GM18517 (cell line): ENCODE measurements at regions not wholly inside any gene's neighbourhood (a gene's known extent, or its start where the extent isn't known, plus 50 kb on each side); places are given as distances from the start of the nearest gene placed in this dataset.

Source experiments
- ATAC-seq: cut with Tn5 transposase; IDR thresholded peaks from one replicate; pipeline ENCODE4 v1.9.1; 2021; ENCODE audit warnings: mild to moderate bottlenecking, moderate library complexity; ENCODE audit not compliant: unreplicated experiment

DNA sequence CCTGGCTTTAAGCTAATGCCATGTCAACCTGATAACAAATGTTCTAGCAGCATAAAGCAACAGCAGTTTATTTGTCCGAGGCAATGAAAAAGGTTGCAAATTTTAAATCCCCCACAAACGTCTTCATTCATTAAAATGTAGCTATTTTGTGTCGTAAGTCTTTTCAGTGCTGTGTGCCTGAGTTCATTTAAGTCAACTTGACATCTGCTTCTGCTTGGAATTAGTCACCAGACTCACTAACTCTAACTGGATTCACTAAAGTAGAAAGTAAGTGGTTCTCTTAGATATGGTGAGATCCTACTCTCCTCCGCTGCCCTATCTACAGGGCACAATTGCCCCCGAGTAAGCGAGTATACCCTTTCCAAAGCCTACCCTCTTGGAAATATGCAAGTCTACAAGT, 118.4 kb upstream of the CHRM3 start:
- ATAC-seq = no peak

DNA sequence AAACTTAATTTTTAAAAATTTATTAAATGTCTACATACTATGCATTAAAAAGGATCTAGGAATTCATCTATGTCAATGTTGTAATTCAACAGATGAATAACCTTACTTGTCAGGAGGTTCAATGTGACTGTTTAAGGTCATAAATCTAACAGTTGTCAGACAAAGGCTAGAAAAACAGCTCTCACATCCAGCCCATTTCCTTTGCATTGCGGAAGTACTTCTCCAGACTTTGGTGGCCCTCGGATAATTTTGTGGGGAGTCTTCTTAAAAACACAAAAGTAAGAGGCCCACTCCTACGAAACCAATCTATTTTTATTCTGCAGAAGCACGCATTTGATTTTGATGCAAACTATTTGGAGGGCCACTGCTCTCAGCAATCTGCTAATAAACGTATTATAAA, 122.6 kb upstream of the CHRM3 start:
- no peak for ATAC-seq

DNA sequence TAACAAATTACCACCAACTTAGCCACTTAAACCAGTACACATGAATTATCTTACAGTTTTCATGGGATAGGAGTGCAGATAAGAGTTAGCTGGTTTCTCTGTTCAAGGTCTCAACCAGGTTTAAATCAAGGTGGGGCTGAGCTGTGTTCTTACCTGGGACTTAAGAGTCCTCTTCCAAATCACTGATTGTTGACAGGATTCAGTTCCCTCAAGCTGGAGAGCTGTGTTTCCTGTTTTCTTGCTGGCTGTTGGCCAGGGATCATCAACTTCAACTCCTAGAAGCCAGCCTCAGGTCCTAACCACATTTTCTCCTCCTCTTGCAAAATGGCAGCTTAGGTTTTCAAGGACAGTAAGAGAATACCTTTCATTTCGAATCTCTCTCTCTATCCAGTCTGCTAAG, 123.8 kb upstream of the CHRM3 start:
- ATAC-seq = no peak

DNA sequence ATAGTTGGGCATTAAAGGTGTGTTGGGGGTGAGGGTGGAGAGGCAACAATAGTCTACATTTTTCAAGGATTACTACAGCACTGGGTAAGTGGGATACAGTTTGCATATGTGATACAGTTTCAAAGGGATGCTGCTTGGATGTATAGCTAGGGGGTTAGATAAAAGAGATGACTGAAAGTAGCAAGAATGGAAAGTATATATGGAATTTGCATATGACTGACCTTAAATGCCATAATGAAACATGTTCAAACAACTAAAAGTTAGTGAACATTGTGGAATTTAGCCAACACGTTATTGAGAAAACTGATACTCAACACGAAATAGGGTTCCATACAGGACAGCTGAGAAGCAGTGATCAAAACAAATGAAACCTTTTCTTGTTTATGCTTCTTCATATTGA, 124.8 kb upstream of the CHRM3 start:
- no peak for ATAC-seq

DNA sequence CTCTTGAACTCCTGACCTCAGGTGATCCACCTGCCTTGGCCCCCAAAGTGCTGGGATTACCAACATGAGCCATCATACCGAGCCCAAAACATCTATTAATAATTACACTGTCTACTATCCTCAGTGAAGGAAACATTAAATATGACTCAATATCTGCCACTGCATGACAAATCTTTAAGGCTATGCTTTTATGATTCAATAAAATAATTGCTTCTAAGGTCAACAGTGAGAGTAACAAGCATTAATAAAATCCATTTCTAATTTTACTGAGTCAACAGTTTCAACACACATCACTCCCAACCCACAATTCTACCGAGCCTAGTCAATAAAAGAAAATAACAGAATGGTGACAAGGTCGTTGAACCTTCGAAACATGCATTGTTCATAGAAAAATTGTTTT, 125.5 kb upstream of the CHRM3 start:
- ATAC-seq = no peak

DNA sequence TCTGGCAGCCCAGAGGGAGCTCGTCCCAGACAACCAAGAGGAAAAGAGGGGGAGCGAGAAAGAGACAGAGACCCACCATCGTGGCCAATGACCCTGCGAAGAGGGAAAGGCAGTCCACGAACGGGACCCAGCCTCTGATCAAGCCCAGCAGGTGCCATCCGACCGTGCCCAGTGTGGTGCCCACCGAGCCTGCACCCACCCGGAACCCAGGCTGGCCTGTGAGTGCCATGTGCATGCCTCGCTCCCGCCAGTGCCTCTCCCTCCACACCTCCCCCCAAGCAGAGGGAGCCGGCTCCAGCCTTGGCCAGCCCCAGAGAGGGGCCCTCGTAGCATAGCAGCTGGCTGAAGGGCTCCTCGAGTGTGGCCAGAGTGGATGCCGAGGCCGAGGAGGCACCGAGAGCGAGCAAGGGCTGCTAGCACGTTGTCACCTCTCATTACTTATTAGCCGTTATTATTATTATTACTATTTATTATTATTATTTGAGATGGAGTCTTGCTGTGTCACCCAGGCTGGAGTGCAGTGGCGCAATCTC, 130.7 kb upstream of the CHRM3 start:
- ATAC-seq = no peak

DNA sequence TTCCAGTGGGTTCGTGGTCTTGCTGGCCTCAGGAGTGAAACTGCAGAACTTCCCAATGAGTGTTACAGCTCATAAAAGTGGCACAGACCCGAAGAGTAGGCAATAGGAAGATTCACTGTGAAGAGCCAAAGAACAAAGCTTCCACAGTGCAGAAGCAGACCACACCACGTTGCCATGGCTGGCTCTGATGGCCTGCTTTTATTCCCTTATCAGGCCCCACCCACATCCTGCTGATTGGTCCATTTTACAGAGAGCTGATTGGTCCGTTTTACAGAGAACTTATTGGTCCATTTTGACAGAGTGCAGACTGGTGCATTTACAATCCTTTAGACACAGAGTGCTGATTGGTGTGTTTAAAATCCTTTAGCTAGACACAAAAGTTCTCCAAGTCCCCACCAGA, 131.4 kb upstream of the CHRM3 start:
- no peak for ATAC-seq

DNA sequence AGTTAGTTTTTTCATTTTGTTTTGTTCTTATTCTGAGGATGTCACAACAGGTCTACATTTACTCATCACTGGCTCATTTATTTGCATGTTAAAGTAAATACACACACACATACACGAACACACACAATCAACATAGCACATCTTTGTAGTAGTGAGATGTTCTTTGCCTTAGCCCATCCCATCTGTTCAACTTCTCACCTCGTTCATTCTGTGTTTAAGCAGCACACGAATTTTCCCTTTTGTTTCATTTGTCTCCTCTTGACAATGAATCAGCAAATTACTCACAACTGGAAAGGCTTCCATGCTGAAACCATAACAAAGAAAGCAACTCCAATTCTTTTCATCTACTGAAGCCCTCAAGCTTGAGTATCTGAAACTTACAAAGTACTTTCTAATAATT, 133.3 kb upstream of the CHRM3 start:
- no peak for ATAC-seq

DNA sequence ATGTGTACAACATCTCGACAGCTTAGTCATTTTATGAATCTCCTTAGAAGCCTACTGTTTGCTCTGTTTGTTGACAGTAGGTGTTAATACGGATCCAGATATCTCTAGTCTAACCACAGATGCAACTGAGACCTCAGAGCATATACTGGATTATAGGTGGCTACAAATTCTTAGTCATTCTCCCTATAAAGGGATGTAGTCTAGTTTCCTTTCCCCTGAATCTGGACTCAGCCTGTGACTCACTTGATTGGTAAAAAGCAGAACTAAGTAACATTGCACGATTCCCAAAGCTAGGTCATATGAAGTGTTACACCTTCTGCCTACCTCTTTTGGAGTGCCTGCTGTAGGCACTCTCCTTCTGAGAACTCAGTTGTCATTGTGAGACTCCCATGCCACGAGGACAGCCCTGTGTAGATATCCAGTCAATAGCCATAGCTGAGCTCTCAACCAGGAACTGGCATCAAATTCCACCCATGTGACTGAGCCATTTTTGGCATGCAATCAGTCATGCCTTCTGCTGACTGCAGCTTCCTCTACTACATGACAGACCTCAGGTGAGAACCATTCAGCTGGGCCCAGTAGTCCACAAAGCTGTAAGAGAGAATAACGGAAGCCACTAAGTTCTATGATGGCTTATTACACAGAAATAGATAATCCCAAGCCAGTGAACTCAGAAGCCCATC, 135.9 kb upstream of the CHRM3 start:
- ATAC-seq = no peak

DNA sequence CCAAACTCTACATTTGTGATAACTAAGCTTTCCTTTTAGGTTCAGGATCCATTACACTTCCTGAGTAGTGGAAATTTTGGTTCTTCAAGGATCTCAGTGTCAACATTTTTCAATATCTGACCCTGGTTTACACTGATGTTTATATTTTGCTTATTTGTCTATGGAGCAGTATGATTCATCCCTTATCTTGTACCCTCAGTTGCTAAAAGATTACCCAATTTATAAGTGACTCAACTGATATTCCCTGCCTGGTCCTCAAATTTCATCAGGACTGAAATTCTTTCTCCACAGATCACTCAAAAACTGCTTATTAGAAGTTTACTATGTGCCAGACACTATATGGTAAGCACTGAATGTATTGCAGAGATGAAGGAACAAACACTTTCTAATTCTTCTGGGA, 139.1 kb upstream of the CHRM3 start:
- ATAC-seq = no peak

DNA sequence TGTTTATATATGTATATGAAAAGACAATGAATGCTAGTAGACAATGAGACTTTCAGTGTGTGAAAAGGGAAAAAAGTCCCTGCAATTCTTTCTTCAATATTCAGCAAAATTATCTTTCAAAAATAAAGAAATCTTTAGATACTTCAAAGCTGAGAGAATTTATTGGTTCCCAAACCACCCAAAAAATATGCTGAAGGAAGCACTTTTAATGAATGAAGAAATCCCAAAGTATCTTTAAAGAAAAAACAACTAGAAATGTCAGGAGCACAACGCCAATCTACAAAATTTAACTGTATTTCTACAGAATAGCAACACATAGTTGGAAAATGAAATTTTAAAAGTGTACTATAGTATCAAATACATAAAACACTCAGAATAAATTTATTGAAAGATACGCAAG, 142.3 kb upstream of the CHRM3 start:
- ATAC-seq = no peak

DNA sequence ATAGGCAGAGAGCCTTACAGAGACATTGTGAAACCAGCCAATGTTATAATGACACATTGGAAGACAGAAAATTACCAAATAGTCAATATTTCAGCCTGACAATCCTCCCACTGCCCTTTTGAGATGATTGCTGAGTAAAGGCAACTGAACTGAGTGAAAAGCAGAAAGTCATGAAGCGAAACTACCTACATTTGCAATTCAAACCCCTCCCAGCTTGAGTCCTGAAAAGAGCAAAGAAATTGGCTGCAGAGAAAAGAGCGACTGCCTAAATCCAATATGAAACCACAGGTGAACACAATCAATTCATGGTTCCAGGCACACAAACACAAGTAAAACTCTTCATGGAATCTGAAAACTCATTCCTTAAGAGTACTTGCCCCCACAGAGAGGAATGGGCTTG, 143.4 kb upstream of the CHRM3 start:
- ATAC-seq = no peak

DNA sequence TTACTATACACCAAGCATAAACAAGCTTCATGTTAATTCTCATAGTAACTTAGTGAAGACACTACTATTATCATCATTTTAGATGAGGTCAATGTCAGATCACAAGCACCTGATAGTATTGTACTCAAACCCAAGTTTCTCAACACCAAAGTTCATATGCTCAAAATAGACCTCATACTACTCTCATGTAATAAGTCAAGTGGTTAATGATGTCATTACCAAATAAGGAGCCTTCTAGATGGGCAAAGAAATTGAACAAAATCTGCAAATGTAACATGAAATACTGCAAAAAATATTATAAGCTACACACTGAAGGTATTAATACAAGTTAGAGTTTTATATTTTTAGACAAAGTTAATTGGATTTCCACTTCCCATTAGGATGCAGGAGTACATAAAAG, 144.0 kb upstream of the CHRM3 start:
- no peak for ATAC-seq

DNA sequence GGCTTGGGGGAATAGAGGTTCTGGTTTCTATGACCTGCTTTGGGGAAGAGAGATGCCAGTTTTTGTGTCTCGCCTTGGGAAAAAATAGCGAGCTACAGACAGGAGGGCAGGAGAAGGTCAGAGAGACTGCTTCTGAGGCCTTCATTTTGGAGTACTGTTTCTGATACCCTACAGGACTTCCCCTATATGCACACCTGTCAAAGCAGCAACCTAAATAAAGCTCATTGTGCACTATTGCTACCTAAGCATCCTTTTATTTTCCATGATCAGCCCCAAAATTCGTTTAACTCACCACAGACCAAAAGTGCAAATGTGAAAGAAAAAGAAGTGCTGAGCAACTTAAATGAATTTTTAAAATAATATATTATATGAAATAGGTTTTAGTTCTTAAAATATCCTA, 145.6 kb upstream of the CHRM3 start:
- no peak for ATAC-seq

DNA sequence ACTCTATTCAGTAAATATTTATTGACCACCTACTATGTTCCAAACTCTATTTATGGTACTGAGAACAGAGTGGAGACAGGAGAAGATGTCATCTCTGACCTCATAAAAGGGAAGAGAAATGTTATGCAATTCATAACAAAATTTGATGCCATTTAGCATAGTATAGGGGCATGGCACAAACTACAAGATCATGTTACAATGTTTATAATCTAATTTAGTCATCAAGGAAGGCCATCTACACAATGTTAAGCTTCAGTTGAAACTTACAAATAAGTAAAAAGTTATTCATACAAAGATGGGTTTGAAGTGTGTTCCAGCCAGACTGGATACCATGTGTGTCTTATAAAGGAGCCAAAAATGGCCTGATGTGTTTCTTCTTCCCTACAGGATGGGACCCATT, 146.8 kb upstream of the CHRM3 start:
- no peak for ATAC-seq

DNA sequence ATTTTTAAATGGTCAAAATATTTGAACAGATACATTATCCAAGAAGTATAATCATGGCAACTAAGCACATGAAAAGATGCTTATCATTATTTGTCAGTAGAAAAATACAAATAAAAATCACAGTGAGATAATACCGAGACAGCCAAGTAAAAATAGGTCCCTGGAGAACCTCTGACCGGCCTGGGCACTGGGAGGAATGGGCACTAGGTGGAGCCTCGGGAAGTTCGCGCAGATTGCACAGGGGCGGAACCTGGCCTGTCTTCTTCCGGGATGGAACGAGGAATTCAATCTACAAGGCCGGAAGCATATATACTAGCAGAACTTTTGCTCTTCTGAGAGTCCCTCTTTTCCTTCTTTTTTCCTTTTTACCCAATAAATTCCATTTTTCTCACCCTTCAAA, 148.5 kb upstream of the CHRM3 start:
- ATAC-seq = no peak

DNA sequence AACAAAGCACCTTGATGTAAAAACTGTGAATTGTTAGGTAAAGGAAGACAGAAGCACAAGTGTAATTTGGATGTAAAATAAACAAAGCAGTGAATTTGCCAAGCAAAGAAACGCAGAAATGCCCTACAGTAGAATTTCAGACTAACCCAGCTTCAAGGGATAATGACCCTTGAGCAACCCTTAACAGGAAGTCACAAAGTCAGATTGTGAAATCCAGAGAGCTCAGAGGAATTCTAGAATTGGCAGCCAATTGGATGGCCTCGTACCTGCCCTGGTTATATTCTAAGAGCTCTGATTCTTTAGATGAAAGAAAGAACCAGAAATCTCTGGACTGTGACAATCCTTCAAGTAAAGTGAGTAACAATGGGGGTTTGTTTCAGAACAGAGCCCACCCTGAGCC, 152.7 kb upstream of the CHRM3 start:
- ATAC-seq = no peak

DNA sequence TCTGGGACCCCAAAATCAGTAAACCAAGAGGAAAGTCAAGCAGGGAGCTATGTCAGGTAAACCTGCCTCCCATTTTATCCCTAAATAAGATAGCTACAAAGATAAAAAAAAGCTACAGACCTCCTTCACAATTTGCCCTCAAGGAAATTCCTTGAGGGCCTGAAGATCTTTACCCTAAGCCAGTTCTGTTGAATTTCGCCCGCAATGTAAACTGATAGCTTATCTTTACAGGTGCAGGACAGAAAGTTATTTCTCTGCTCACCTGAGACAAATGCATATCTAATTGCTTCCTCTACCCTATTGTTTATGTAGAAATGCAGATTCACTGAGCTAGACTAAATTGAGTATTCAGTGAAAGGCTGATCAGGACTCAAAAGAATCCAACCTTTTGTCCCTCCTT, 153.4 kb upstream of the CHRM3 start:
- ATAC-seq = no peak

DNA sequence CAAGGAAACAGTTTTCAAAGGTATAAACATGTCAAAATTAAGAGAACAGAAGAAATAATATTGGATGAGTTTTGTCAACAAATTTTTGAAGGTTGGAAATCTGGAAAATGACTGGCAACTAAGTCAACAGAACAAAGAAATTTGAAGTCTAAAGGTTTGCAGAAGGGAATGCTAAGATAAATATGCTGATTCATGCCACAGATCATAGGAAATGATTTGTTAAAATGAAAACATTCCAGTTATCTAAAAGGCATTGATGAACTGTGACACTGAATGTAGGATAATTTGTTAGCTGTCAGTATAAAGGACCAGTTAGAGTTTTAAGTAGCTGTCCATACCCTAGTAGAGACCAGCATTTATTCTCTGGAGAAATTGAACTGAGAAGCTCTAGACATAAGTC, 157.9 kb upstream of the CHRM3 start:
- ATAC-seq = no peak

DNA sequence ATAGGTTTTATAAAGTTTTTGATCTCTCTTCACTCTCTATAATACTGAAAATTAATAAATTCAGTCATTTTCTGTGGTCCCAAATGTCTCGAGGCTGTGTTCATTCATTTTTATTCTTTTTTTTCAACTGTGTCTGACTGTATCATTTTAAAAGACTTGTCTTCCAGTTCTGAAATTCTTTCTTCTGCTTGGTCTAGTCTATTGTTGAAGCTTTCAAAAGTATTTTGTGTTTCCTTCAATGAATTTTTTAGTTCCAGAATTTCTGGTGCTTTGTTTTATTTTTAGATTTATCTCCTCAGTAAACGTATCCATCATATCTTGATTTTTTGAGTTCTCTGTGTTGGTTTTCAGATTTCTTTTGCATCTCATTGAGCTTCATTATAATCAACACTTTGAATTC, 161.0 kb upstream of the CHRM3 start:
- no peak for ATAC-seq

DNA sequence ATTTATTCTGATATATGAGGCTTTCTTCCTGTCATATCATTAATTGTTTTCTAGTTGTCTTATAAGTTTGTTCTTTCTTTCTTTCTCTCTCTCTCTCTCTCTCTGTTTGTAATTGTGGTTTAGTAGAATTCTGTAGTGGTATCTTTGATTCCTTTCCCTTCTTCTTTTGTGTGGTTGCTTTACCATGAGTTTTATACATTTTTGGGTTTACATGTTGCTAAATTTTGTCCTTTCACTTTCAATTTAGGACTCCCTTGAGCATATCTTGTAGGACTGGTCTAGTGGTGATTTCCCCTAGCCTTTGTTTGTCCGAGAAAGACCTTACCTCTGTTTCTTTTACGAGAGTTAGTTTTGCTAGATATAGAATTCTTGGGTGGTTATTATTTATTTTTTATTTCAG, 162.3 kb upstream of the CHRM3 start:
- ATAC-seq = no peak

DNA sequence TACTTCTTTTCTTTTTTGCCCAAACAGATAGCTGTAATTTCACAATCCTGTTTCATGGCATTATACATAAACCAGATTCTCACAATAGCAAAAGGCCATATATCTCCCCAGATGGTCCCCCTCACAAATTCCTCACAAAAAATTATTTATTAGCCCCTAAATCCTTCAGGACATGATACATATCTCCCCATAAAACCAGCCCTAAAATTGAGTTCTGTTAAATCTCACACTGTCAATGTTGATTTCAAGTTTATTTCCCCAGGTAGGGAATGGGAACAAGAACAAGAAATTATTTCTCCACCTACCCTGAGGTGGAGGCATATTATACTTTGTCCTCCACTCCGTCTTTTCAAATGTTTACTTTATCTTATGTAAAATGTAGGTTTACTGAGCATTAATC, 163.4 kb upstream of the CHRM3 start:
- no peak for ATAC-seq

DNA sequence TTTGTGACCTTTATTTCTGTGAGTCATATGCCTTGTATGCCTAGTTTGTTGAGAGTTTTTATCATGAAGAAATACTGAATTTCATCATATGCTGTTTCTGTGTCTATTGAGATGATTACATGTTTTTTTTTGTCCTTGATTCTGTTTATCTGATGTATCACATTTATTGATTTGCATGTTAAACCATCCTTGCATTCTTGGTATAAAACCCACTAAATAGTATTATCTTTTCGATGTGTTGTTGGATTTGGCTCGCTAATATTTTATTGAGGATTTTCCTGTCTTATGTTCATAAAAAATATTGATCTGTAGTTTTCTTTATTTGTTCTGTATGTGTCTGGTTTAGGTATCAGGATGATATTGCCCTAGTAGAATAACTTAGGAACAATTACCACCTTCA, 164.7 kb upstream of the CHRM3 start:
- ATAC-seq = no peak
